CD14-positive monocyte (primary cell): ENCODE measurements at regions not wholly inside any gene's neighbourhood (a gene's known extent, or its start where the extent isn't known, plus 50 kb on each side); places are given as distances from the start of the nearest gene placed in this dataset.

ENCODE experiments used
- DNase-seq, 3 donors: peaks; one replicate each; pipeline ENCODE4 v3.0.0-alpha.2; 2011 to 2022
- H2AFZ ChIP-seq: 2 replicates; pipeline ENCODE4 v1.6.0; 2012; ENCODE audit warnings: mild to moderate bottlenecking, low read depth, low read length, inconsistent platforms; ENCODE audit not compliant: insufficient read depth, poor library complexity, severe bottlenecking
- H3K27ac ChIP-seq, 2 donors: 1 replicate in 1 of 2; 2 replicates in 1 of 2; pipeline ENCODE4 v1.5.1; 2012 to 2013; ENCODE audit warnings: low read length in 2 of 2, control low read depth in 1 of 2, inconsistent platforms in 1 of 2, low read depth in 1 of 2, mild to moderate bottlenecking in 1 of 2
- H3K27me3 ChIP-seq, 2 donors: one replicate each; pipeline versions ENCODE4 v1.6.0 to v1.6.1; 2011 to 2013; ENCODE audit warnings: low read length in 2 of 2; ENCODE audit not compliant: control insufficient read depth in 2 of 2, insufficient read depth in 2 of 2
- H3K36me3 ChIP-seq, 2 donors: replicated peaks in 1 of 2; 1 replicate in 1 of 2; 2 replicates in 1 of 2; pipeline versions ENCODE4 v1.5.1 to v1.6.1; 2012 to 2013; ENCODE audit warnings: low read length in 2 of 2, control low read depth in 1 of 2, inconsistent platforms in 1 of 2, mild to moderate bottlenecking in 1 of 2; ENCODE audit not compliant: insufficient read depth in 2 of 2, control insufficient read depth in 1 of 2
- H3K4me1 ChIP-seq, 2 donors: 1 replicate in 1 of 2; 2 replicates in 1 of 2; pipeline versions ENCODE4 v1.5.1 to v1.6.1; 2012 to 2013; ENCODE audit warnings: low read length in 2 of 2, control low read depth in 1 of 2, inconsistent platforms in 1 of 2, mild to moderate bottlenecking in 1 of 2, moderate library complexity in 1 of 2; ENCODE audit not compliant: insufficient read depth in 2 of 2, control insufficient read depth in 1 of 2
- H3K4me2 ChIP-seq: replicated peaks from 2 replicates; pipeline ENCODE3; 2012; ENCODE audit warnings: low read length, moderate library complexity, mild to moderate bottlenecking; ENCODE audit not compliant: poor library complexity, severe bottlenecking; ENCODE audit errors: extremely low read depth
- H3K4me3 ChIP-seq, 3 experiments: fragments of 200-600 bp in 1 of 3; sonication (generic) in 1 of 3; replicated peaks in 1 of 3; 1 replicate in 2 of 3; 2 replicates in 1 of 3; pipeline ENCODE4 v1.5.1; 2011 to 2013; ENCODE audit warnings: low read length in 3 of 3, mild to moderate bottlenecking in 3 of 3, control low read depth in 2 of 3, low read depth in 2 of 3, inconsistent platforms in 1 of 3, moderate library complexity in 1 of 3
- H3K79me2 ChIP-seq: 2 replicates; pipeline ENCODE4 v1.6.0; 2012; ENCODE audit warnings: mild to moderate bottlenecking, control low read depth, inconsistent platforms, low read length, moderate library complexity; ENCODE audit not compliant: insufficient read depth
- H3K9ac ChIP-seq: 2 replicates; pipeline ENCODE4 v1.6.0; 2017; ENCODE audit warnings: low read length, mild to moderate bottlenecking; ENCODE audit not compliant: insufficient read depth, poor library complexity, severe bottlenecking
- H3K9me3 ChIP-seq, 2 donors: replicated peaks in 1 of 2; 1 replicate in 1 of 2; 2 replicates in 1 of 2; pipeline versions ENCODE4 v1.5.1 to v1.6.1; 2012 to 2013; ENCODE audit warnings: low read length in 2 of 2, control low read depth in 1 of 2; ENCODE audit not compliant: control insufficient read depth in 1 of 2, insufficient read depth in 1 of 2
- H4K20me1 ChIP-seq: 2 replicates; pipeline ENCODE4 v1.6.0; 2012; ENCODE audit warnings: mild to moderate bottlenecking, low read length, control low read depth, moderate library complexity; ENCODE audit not compliant: insufficient read depth
- H3K27ac Mint-ChIP-seq, 7 donors: one replicate each; pipeline ENCODE4 v1.8.0; 2020; ENCODE audit warnings: mild to moderate bottlenecking in 7 of 7, mixed read lengths in 7 of 7, moderate library complexity in 6 of 7, inconsistent platforms in 2 of 7
- H3K27me3 Mint-ChIP-seq, 3 donors: one replicate each; pipeline ENCODE4 v1.8.0; 2021 to 2022; ENCODE audit warnings: low read depth in 3 of 3, mild to moderate bottlenecking in 3 of 3, mixed read lengths in 3 of 3, moderate library complexity in 3 of 3, inconsistent platforms in 1 of 3
- H3K36me3 Mint-ChIP-seq, 2 donors: one replicate each; pipeline ENCODE4 v1.8.0; 2020; ENCODE audit warnings: mixed read lengths in 2 of 2, inconsistent platforms in 1 of 2, mild to moderate bottlenecking in 1 of 2
- H3K4me1 Mint-ChIP-seq: one replicate; pipeline ENCODE4 v1.8.0; 2020; ENCODE audit warnings: mild to moderate bottlenecking, mixed read lengths
- H3K4me3 Mint-ChIP-seq, 2 donors: one replicate each; pipeline ENCODE4 v1.8.0; 2020; ENCODE audit warnings: mild to moderate bottlenecking in 2 of 2, mixed read lengths in 2 of 2, moderate library complexity in 1 of 2
- H3K9me3 Mint-ChIP-seq, 7 donors: one replicate each; pipeline ENCODE4 v1.8.0; 2020 to 2022; ENCODE audit warnings: mixed read lengths in 7 of 7, mild to moderate bottlenecking in 6 of 7, moderate library complexity in 6 of 7, inconsistent platforms in 2 of 7
- CTCF ChIP-seq: fragments of 200-600 bp; IDR thresholded peaks from one replicate; pipeline ENCODE4 v1.8.0; 2022; ENCODE audit warnings: antibody characterized with exemption, mild to moderate bottlenecking
- whole genome bisulfite sequencing: methylation state at CpG from one replicate; pipeline ENCODE4 v1.1.5; 2013; ENCODE audit warnings: missing lambda C conversion rate; ENCODE audit not compliant: insufficient coverage; 5-methylcytosine and 5-hydroxymethylcytosine counted together
- intact Hi-C, 2 donors: fragments of 100-400 bp; cut with micrococcal nuclease; formaldehyde crosslinking; loops; one replicate each; pipeline versions ENCODE4 v1.15.0 to v1.15.1; 2023

- Histone ChIP-seq H4K20me1 (no peaks in the 10 kb centered on the region), H3K27ac (no peak overlapping the region), H3K9me3 (no peaks in the 10 kb centered on the region), H3K9ac (no peak overlapping the region), H3K79me2 (no peaks in the 10 kb centered on the region), H3K4me1 (no peaks in the 10 kb centered on the region), H3K27me3 (no peaks in the 10 kb centered on the region), H3K4me3 (no peak overlapping the region), H2AFZ (no peak overlapping the region), H3K36me3 (no peaks in the 10 kb centered on the region), H3K4me2 (no peak overlapping the region)
- TF ChIP-seq CTCF, result no peak
- WGBS, result no CpG with 5 or more reads among the region's 1 CpG
- Mint-ChIP-seq H3K9me3 (peaks cover 0 to 3% (median 0%) of the 10 kb centered on the region in 7 donors), H3K27me3 (peaks cover 6 to 8% (median 7%) of the 10 kb centered on the region in 3 donors), H3K36me3 (no peaks in the 10 kb centered on the region), H3K4me3 (no peak overlapping the region), H3K27ac (no peak overlapping the region), H3K4me1 (no peaks in the 10 kb centered on the region)
- intact Hi-C loops, result no loop called here
- no peak for DNase-seq
These were observed 75.7 kb upstream of the INCENP start for GRCh38 chr11:62048100-62048499.

- Histone ChIP-seq H3K27me3 (no peaks in the 10 kb centered on the region), H4K20me1 (no peaks in the 10 kb centered on the region), H3K9ac (no peak overlapping the region), H2AFZ (no peak overlapping the region), H3K4me1 (no peaks in the 10 kb centered on the region), H3K4me3 (no peak overlapping the region), H3K9me3 (no peaks in the 10 kb centered on the region), H3K36me3 (no peaks in the 10 kb centered on the region), H3K27ac (no peak overlapping the region), H3K79me2 (no peaks in the 10 kb centered on the region), H3K4me2 (no peak overlapping the region)
- Mint-ChIP-seq H3K27ac (no peak overlapping the region), H3K36me3 (no peaks in the 10 kb centered on the region), H3K4me1 (peaks cover 4% of the 10 kb centered on the region), H3K4me3 (no peak overlapping the region), H3K27me3 (peaks cover 6 to 9% (median 7%) of the 10 kb centered on the region in 3 donors), H3K9me3 (peaks cover 0 to 3% (median 0%) of the 10 kb centered on the region in 7 donors)
- WGBS, result 100% methylated on average over 6 of the region's 8 CpGs
- no peak for DNase-seq
- intact Hi-C loops, result no loop called here
- TF ChIP-seq CTCF, result no peak
These were observed 77.2 kb upstream of the INCENP start for GRCh38 chr11:62046568-62047100.
